B cell (primary cell): ENCODE measurements at regions not wholly inside any gene's neighbourhood (a gene's known extent, or its start where the extent isn't known, plus 50 kb on each side); places are given as distances from the start of the nearest gene placed in this dataset.

Source experiments
- ATAC-seq: fragments of 200-7000 bp; cut with Tn5 transposase; one replicate; pipeline ENCODE4 v1.10.0; 2021; ENCODE audit warnings: low read depth, mild to moderate bottlenecking, moderate number of reproducible peaks, moderate library complexity
- CTCF ChIA-PET: fragments of 350-600 bp; sonication (Branson Sonifier 250); formaldehyde crosslinking; loops from one replicate; lab custom pipeline; 2021; ENCODE audit warnings: antibody characterized with exemption, inconsistent platforms; lab: Charles Lee
- POLR2A ChIA-PET: fragments of 350-600 bp; sonication (Branson Sonifier 250); formaldehyde crosslinking; loops from one replicate; lab custom pipeline; 2021; ENCODE audit warnings: antibody characterized with exemption; lab: Charles Lee
- DNase-seq: peaks from one replicate; pipeline ENCODE4 v3.0.0; 2013
- H2AFZ ChIP-seq: 2 replicates; pipeline ENCODE4 v1.6.1; 2012; ENCODE audit warnings: mild to moderate bottlenecking, low read depth, low read length; ENCODE audit not compliant: insufficient read depth, poor library complexity, severe bottlenecking
- H3K27ac ChIP-seq, 2 donors: 1 replicate in 1 of 2; 2 replicates in 1 of 2; pipeline ENCODE4 v1.5.1; 2012 to 2013; ENCODE audit warnings: low read length in 2 of 2, mild to moderate bottlenecking in 2 of 2, moderate library complexity in 1 of 2
- H3K27me3 ChIP-seq, 4 experiments: fragments of 200-600 bp in 1 of 4; sonication (generic) in 1 of 4; replicated peaks in 1 of 4; 1 replicate in 2 of 4; 2 replicates in 2 of 4; pipeline versions ENCODE4 v1.6.1 to v1.7.0; 2013 to 2016; ENCODE audit warnings: low read length in 3 of 4, mild to moderate bottlenecking in 2 of 4, mixed read lengths in 1 of 4, moderate library complexity in 1 of 4; ENCODE audit not compliant: insufficient read depth in 4 of 4, control insufficient read depth in 3 of 4; ENCODE audit errors: control extremely low read depth in 1 of 4
- H3K36me3 ChIP-seq, 2 experiments: replicated peaks in 1 of 2; 1 replicate in 1 of 2; 2 replicates in 1 of 2; pipeline versions ENCODE4 v1.6.1 to v1.7.1; 2013; ENCODE audit warnings: low read length in 1 of 2; ENCODE audit not compliant: insufficient read depth in 2 of 2, control insufficient read depth in 1 of 2; ENCODE audit errors: control extremely low read depth in 1 of 2, extremely low read depth in 1 of 2
- H3K4me1 ChIP-seq, 2 donors: fragments of 200-600 bp in 1 of 2; sonication (generic) in 1 of 2; 1 replicate in 1 of 2; 2 replicates in 1 of 2; pipeline versions ENCODE4 v1.5.1 to v1.6.1; 2013 to 2017; ENCODE audit warnings: low read length in 2 of 2; ENCODE audit not compliant: control insufficient read depth in 2 of 2, insufficient read depth in 2 of 2
- H3K4me2 ChIP-seq: replicated peaks from 2 replicates; pipeline ENCODE3; 2012; ENCODE audit warnings: mild to moderate bottlenecking, low read depth, low read length; ENCODE audit not compliant: poor library complexity, severe bottlenecking
- H3K4me3 ChIP-seq, 5 experiments: fragments of 200-600 bp in 1 of 5; sonication (generic) in 1 of 5; 1 replicate in 3 of 5; 2 replicates in 2 of 5; pipeline versions ENCODE4 v1.5.1 to v1.7.0; 2011 to 2016; ENCODE audit warnings: low read length in 4 of 5, mild to moderate bottlenecking in 4 of 5, low read depth in 2 of 5, control low read depth in 1 of 5, moderate library complexity in 1 of 5; ENCODE audit not compliant: insufficient read depth in 1 of 5; ENCODE audit errors: control extremely low read depth in 1 of 5, extremely low read depth in 1 of 5
- H3K79me2 ChIP-seq: fragments of 200-600 bp; sonication (generic); one replicate; pipeline ENCODE4 v1.6.0; 2016; ENCODE audit warnings: low read length; ENCODE audit not compliant: control insufficient read depth, insufficient read depth
- H3K9ac ChIP-seq: fragments of 200-600 bp; sonication (generic); 2 replicates; pipeline ENCODE4 v1.6.1; 2017; ENCODE audit warnings: mild to moderate bottlenecking, low read length, moderate library complexity
- H3K9me3 ChIP-seq, 3 donors: one replicate each; pipeline versions ENCODE4 v1.6.1 to v1.7.1; 2013; ENCODE audit warnings: low read length in 2 of 3; ENCODE audit not compliant: control insufficient read depth in 2 of 3, insufficient read depth in 1 of 3; ENCODE audit errors: control extremely low read depth in 1 of 3
- H4K20me1 ChIP-seq: 2 replicates; pipeline ENCODE4 v1.6.0; 2012; ENCODE audit warnings: mild to moderate bottlenecking, low read length; ENCODE audit not compliant: insufficient read depth, control insufficient read depth, poor library complexity, severe bottlenecking
- H3K27ac Mint-ChIP-seq: one replicate; pipeline ENCODE4 v1.8.0; 2021; ENCODE audit warnings: mixed read lengths
- H3K27me3 Mint-ChIP-seq: one replicate; pipeline ENCODE4 v1.8.0; 2021; ENCODE audit warnings: mixed read lengths
- H3K4me1 Mint-ChIP-seq: one replicate; pipeline ENCODE4 v1.8.0; 2021; ENCODE audit warnings: mixed read lengths
- H3K4me3 Mint-ChIP-seq: one replicate; pipeline ENCODE4 v1.8.0; 2021; ENCODE audit warnings: mixed read lengths
- H3K9me3 Mint-ChIP-seq: one replicate; pipeline ENCODE4 v1.8.0; 2022; ENCODE audit warnings: mixed read lengths; ENCODE audit not compliant: insufficient read depth
- CTCF ChIP-seq: fragments of 200-600 bp; IDR thresholded peaks from one replicate; pipeline ENCODE4 v1.8.0; 2022; ENCODE audit warnings: antibody characterized with exemption, mild to moderate bottlenecking
- EZH2 ChIP-seq: IDR thresholded peaks from 2 replicates; pipeline ENCODE4 v1.6.1; 2012; ENCODE audit warnings: borderline replicate concordance, low read depth, mild to moderate bottlenecking, moderate library complexity, low read length; ENCODE audit not compliant: insufficient read depth, poor library complexity, severe bottlenecking
- WGBS: methylation state at CpG from one replicate; pipeline ENCODE4 v1.1.5; 2013; ENCODE audit warnings: missing lambda C conversion rate; ENCODE audit not compliant: insufficient coverage; 5-methylcytosine and 5-hydroxymethylcytosine counted together
- intact Hi-C: fragments of 100-400 bp; cut with micrococcal nuclease; formaldehyde crosslinking; loops from one replicate; pipeline ENCODE4 v1.10.0; 2022

GRCh38 chr15:60221356-60221755 is 176.4 kb downstream of the ANXA2 start:
- Histone ChIP-seq H3K4me2 (no peak overlapping the region), H3K9ac (no peak overlapping the region), H3K4me3 (no peak overlapping the region), H3K27me3 (no peaks in the 10 kb centered on the region), H2AFZ (no peak overlapping the region), H3K4me1 (no peaks in the 10 kb centered on the region), H3K36me3 (no peaks in the 10 kb centered on the region), H3K79me2 (no peaks in the 10 kb centered on the region), H3K27ac (no peak overlapping the region), H3K9me3 (no peaks in the 10 kb centered on the region), H4K20me1 (no peaks in the 10 kb centered on the region)
- TF ChIP-seq CTCF = no peak
- no peak for TF ChIP-seq EZH2
- Mint-ChIP-seq H3K4me3 (no peak overlapping the region), H3K27ac (no peak overlapping the region), H3K27me3 (peaks cover 12% of the 10 kb centered on the region), H3K9me3 (no peaks in the 10 kb centered on the region), H3K4me1 (no peaks in the 10 kb centered on the region)
- no peak for ATAC-seq
- intact Hi-C loops = no loop called here
- no peak for DNase-seq
- POLR2A ChIA-PET = no interaction called here
- CTCF ChIA-PET = no interaction called here

- no peak overlapping the region for H2AFZ ChIP-seq
- POLR2A ChIA-PET = no interaction called here
Observed at GRCh38 chr15:60222404-60222803, 175.4 kb downstream of the ANXA2 start.

More at GRCh38 chr15:60222404-60222803, 175.4 kb downstream of the ANXA2 start:
- Histone ChIP-seq H3K4me3 (no peak overlapping the region), H4K20me1 (no peaks in the 10 kb centered on the region), H3K27ac (no peak overlapping the region), H3K79me2 (no peaks in the 10 kb centered on the region), H3K9me3 (no peaks in the 10 kb centered on the region), H3K9ac (no peak overlapping the region), H3K36me3 (no peaks in the 10 kb centered on the region), H3K27me3 (no peaks in the 10 kb centered on the region), H3K4me2 (no peak overlapping the region), H3K4me1 (no peaks in the 10 kb centered on the region)
- CTCF ChIA-PET = no interaction called here
- Mint-ChIP-seq H3K27ac (no peak overlapping the region), H3K4me1 (no peaks in the 10 kb centered on the region), H3K27me3 (peaks cover 12% of the 10 kb centered on the region), H3K4me3 (no peak overlapping the region), H3K9me3 (no peaks in the 10 kb centered on the region)
- intact Hi-C loops = no loop called here
- ATAC-seq (no peak), DNase-seq (no peak)
- WGBS = no CpG with 5 or more reads among the region's 1 CpG
- no peak for TF ChIP-seq EZH2
- TF ChIP-seq CTCF = no peak
